Hepatocyte (in vitro differentiated cells): ENCODE measurements at regions not wholly inside any gene's neighbourhood (a gene's known extent, or its start where the extent isn't known, plus 50 kb on each side); places are given as distances from the start of the nearest gene placed in this dataset.

ENCODE experiments used
- EZH2 ChIP-seq: fragments of 200-600 bp; sonication (generic); IDR thresholded peaks from 2 replicates; pipeline ENCODE4 v1.6.1; 2016; ENCODE audit warnings: antibody characterized with exemption, mild to moderate bottlenecking, borderline replicate concordance
- EZH2phosphoT487 ChIP-seq: fragments of 200-600 bp; sonication (generic); IDR thresholded peaks from one replicate; pipeline ENCODE4 v1.6.1; 2018; ENCODE audit warnings: antibody characterized with exemption, mild to moderate bottlenecking, low read depth, moderate library complexity; ENCODE audit not compliant: unreplicated experiment, severe bottlenecking
- TF ChIP-seq, protein P1 (sequence below): fragments of 200-600 bp; sonication (generic); IDR thresholded peaks from 2 replicates; pipeline ENCODE4 v1.5.1; 2016; ENCODE audit warnings: antibody characterized with exemption, mild to moderate bottlenecking; ENCODE audit not compliant: poor library complexity

DNA sequence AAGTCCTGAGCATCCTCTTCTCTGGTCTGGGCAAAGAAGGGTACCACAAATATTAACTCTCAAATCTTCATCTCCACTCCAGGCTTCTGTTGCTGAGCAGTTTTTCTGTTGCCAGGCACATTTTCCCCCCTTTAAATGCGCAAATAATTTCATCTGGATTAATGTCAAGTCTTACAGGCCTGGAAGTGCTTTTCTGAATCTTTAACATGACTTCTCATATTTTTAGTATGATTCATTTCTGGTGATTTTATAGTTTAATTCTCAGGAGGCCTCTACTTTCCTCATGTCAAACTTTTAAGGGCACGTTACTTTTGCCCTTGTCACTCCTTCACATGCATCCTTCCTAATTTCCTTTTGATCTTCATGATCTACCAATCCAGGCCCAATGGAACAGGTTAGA is 510.2 kb downstream of the METTL15 start:
- TF ChIP-seq, protein P1, sequence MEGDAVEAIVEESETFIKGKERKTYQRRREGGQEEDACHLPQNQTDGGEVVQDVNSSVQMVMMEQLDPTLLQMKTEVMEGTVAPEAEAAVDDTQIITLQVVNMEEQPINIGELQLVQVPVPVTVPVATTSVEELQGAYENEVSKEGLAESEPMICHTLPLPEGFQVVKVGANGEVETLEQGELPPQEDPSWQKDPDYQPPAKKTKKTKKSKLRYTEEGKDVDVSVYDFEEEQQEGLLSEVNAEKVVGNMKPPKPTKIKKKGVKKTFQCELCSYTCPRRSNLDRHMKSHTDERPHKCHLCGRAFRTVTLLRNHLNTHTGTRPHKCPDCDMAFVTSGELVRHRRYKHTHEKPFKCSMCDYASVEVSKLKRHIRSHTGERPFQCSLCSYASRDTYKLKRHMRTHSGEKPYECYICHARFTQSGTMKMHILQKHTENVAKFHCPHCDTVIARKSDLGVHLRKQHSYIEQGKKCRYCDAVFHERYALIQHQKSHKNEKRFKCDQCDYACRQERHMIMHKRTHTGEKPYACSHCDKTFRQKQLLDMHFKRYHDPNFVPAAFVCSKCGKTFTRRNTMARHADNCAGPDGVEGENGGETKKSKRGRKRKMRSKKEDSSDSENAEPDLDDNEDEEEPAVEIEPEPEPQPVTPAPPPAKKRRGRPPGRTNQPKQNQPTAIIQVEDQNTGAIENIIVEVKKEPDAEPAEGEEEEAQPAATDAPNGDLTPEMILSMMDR, result no peak
- no peak for TF ChIP-seq EZH2phosphoT487
- TF ChIP-seq EZH2, result no peak
